T-helper 2 cell (primary cell): ENCODE measurements at regions not wholly inside any gene's neighbourhood (a gene's known extent, or its start where the extent isn't known, plus 50 kb on each side); places are given as distances from the start of the nearest gene placed in this dataset.
"Not testable (repeated sequence)": the region's sequence is repeated elsewhere in the genome, so short reads cannot be mapped to it uniquely, and the experiment has no call there.

Source experiments
- DNase-seq, 5 experiments: peaks; one replicate each; pipeline versions ENCODE4 v3.0.0 to v3.0.0-alpha.2; 2012 to 2022

- no peak for DNase-seq
Measured at GRCh38 chr4:169885893-169886292, 128.1 kb upstream of the HPF1 start.

GRCh38 chr4:169881769-169882168, 124.0 kb upstream of the HPF1 start:
- DNase-seq, result no peak

- no peak for DNase-seq
Measured at GRCh38 chr4:169870507-169870906, 112.8 kb upstream of the HPF1 start.

- no peak for DNase-seq
Measured at GRCh38 chr4:169869490-169869889, 111.7 kb upstream of the HPF1 start.

GRCh38 chr4:169861593-169861992, 103.8 kb upstream of the HPF1 start:
- no peak for DNase-seq

GRCh38 chr4:169859366-169860216, 101.8 kb upstream of the HPF1 start:
- no peak for DNase-seq

- DNase-seq, result no peak
Measured at GRCh38 chr4:169854090-169854489, 96.3 kb upstream of the HPF1 start.

- DNase-seq, result no peak
Measured at GRCh38 chr4:169852481-169852880, 94.7 kb upstream of the HPF1 start.

GRCh38 chr4:169851750-169852149, 94.0 kb upstream of the HPF1 start:
- DNase-seq, result no peak

- no peak for DNase-seq
Measured at GRCh38 chr4:169849456-169849855, 91.7 kb upstream of the HPF1 start.

GRCh38 chr4:169848018-169848417, 90.3 kb upstream of the HPF1 start:
- DNase-seq, result no peak

GRCh38 chr4:169847171-169847570, 89.4 kb upstream of the HPF1 start:
- DNase-seq, result no peak

GRCh38 chr4:169846396-169846795, 88.7 kb upstream of the HPF1 start:
- no peak for DNase-seq

- no peak for DNase-seq
Measured at GRCh38 chr4:169841776-169842175, 84.0 kb upstream of the HPF1 start.

GRCh38 chr4:169840554-169840953, 82.8 kb upstream of the HPF1 start:
- no peak for DNase-seq

- not testable (repeated sequence) for DNase-seq
Measured at GRCh38 chr4:169828329-169828728, 70.6 kb upstream of the HPF1 start.

GRCh38 chr4:169826634-169827187, 69.0 kb upstream of the HPF1 start:
- no peak for DNase-seq

GRCh38 chr4:169823685-169824084, 65.9 kb upstream of the HPF1 start:
- peak in 1 of 5 experiments; percentile 38 for DNase-seq

GRCh38 chr4:169821402-169821801, 63.7 kb upstream of the HPF1 start:
- DNase-seq, result no peak

- DNase-seq, result no peak
Measured at GRCh38 chr4:169818063-169818679, 60.4 kb upstream of the HPF1 start.

GRCh38 chr4:169815606-169816005, 57.9 kb upstream of the HPF1 start:
- no peak for DNase-seq

- DNase-seq, result no peak
Measured at GRCh38 chr4:169811476-169811875, 53.7 kb upstream of the HPF1 start.

- DNase-seq, result peak in 2 of 5 experiments; percentile 10 to 52
Measured at GRCh38 chr4:169810325-169811323, 52.9 kb upstream of the HPF1 start.
